Chondrocyte (in vitro differentiated cells): ENCODE measurements at regions not wholly inside any gene's neighbourhood (a gene's known extent, or its start where the extent isn't known, plus 50 kb on each side); places are given as distances from the start of the nearest gene placed in this dataset.

Experiments used
- DNase-seq: peaks from one replicate; pipeline ENCODE4 v3.0.0; 2021; ENCODE audit warnings: mixed read lengths, low spot score
- H3K27ac Mint-ChIP-seq: one replicate; pipeline ENCODE4 v1.8.0; 2021; ENCODE audit warnings: mild to moderate bottlenecking, moderate library complexity, mixed read lengths; ENCODE audit not compliant: unreplicated experiment
- H3K27me3 Mint-ChIP-seq: 2 replicates; pipeline ENCODE4 v1.8.0; 2021; ENCODE audit warnings: low read depth, mixed read lengths
- H3K36me3 Mint-ChIP-seq: 2 replicates; pipeline ENCODE4 v1.8.0; 2021; ENCODE audit warnings: low read depth, mixed read lengths
- H3K4me1 Mint-ChIP-seq: 2 replicates; pipeline ENCODE4 v1.8.0; 2021; ENCODE audit warnings: low read depth, mild to moderate bottlenecking, mixed read lengths
- H3K4me3 Mint-ChIP-seq: one replicate; pipeline ENCODE4 v1.8.0; 2021; ENCODE audit warnings: mild to moderate bottlenecking, moderate library complexity, mixed read lengths; ENCODE audit not compliant: unreplicated experiment
- H3K9me3 Mint-ChIP-seq: 2 replicates; pipeline ENCODE4 v1.8.0; 2021; ENCODE audit warnings: low read depth, mixed read lengths
- TF ChIP-seq, protein P1 (sequence below): fragments of 200-600 bp; sonication (generic); IDR thresholded peaks from 2 replicates; pipeline ENCODE4 v1.5.0; 2021; ENCODE audit warnings: antibody characterized with exemption, mild to moderate bottlenecking, moderate library complexity

GRCh38 chr21:17911628-17912027 lies 92.5 kb upstream of the C21orf91 start:
- no peak overlapping the region for H3K4me3 Mint-ChIP-seq
- TF ChIP-seq, protein P1, sequence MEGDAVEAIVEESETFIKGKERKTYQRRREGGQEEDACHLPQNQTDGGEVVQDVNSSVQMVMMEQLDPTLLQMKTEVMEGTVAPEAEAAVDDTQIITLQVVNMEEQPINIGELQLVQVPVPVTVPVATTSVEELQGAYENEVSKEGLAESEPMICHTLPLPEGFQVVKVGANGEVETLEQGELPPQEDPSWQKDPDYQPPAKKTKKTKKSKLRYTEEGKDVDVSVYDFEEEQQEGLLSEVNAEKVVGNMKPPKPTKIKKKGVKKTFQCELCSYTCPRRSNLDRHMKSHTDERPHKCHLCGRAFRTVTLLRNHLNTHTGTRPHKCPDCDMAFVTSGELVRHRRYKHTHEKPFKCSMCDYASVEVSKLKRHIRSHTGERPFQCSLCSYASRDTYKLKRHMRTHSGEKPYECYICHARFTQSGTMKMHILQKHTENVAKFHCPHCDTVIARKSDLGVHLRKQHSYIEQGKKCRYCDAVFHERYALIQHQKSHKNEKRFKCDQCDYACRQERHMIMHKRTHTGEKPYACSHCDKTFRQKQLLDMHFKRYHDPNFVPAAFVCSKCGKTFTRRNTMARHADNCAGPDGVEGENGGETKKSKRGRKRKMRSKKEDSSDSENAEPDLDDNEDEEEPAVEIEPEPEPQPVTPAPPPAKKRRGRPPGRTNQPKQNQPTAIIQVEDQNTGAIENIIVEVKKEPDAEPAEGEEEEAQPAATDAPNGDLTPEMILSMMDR = no peak
- H3K9me3 Mint-ChIP-seq = no peaks in the 10 kb centered on the region
- H3K27me3 Mint-ChIP-seq = peaks cover 9% of the 10 kb centered on the region
- H3K36me3 Mint-ChIP-seq = no peaks in the 10 kb centered on the region
- no peaks in the 10 kb centered on the region for H3K4me1 Mint-ChIP-seq
- H3K27ac Mint-ChIP-seq = no peak overlapping the region
- DNase-seq = no peak

DNA sequence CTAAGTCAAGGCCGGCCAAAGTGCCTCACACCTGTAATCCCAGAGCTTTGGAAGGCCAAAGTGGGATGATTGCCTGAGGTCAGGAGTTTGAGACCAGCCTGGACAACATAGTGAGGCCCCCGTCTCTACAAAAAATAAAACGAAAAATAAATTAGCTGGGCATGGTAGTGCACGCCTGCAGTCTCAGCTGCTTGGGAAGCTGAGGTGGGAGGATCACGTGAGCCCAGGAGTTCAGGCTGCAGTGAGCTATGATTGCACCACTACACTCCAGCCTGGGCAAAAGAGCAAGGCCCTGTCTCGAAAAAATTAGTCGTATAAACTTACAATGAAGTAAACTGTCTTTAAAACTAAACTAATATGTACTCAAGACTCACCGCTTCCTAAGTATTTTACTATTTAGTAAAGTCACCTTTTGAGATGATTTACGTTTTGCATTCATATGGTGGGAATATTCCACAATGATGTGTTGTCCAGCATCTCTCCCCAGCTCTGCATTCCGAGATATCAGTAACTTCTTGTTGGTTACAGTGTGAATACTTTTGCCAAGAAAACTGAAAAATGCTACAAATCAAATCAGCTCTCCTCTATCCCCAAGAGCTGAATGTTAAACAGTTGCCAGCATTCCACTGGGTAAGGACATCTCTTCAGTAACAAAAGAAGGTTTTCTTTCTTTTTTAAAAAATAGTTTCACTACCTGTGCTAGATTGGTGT lies 84.9 kb upstream of the C21orf91 start:
- peaks cover 9% of the 10 kb centered on the region for H3K27me3 Mint-ChIP-seq
- TF ChIP-seq, protein P1 = no peak
- no peak overlapping the region for H3K4me3 Mint-ChIP-seq
- H3K36me3 Mint-ChIP-seq = peaks cover 1% of the 10 kb centered on the region
- DNase-seq = no peak
- peaks cover 11% of the 10 kb centered on the region for H3K4me1 Mint-ChIP-seq
- H3K9me3 Mint-ChIP-seq = peaks cover 2% of the 10 kb centered on the region
- H3K27ac Mint-ChIP-seq = no peak overlapping the region

DNA sequence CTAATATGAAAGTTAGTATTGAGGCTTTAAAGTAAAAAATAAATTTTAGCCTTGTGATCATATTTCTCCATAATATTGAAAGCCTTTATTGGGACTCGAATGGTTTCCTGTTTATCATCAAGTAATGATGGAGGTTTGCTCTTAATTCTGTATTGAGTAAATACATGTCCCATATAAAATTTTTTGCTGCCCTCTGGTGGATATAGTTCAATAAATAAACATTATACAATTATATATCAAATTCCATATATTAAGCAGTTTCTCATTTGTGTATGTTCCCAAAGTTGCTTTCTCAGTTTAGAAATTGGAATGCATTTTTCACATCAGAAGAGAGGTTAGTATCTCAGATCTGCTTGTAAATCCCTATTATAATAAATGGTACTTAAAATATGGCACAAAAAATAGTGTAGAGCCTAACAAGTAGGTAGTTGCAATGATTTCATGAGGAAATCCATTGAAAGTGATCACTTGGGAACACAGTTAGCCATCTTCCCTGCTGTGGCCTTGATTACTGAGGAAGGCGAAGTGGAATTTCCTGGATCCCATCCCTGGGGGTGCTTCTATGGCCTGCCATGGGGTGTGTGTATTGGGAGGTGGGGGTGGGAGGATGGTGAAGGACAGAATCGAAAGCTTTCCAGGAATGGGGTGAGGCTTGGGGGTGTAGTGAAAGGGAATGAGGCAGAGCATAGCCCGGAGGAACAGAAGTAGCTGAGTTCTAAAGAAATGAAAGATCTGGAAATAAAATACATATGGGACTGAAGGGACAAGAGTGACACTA lies 84.1 kb upstream of the C21orf91 start:
- H3K36me3 Mint-ChIP-seq = peaks cover 2% of the 10 kb centered on the region
- TF ChIP-seq, protein P1 = peak; percentile 81
- peaks cover 14% of the 10 kb centered on the region for H3K27me3 Mint-ChIP-seq
- peaks cover 11% of the 10 kb centered on the region for H3K4me1 Mint-ChIP-seq
- H3K9me3 Mint-ChIP-seq = peaks cover 3% of the 10 kb centered on the region
- H3K4me3 Mint-ChIP-seq = no peak overlapping the region
- H3K27ac Mint-ChIP-seq = no peak overlapping the region
- no peak for DNase-seq

DNA sequence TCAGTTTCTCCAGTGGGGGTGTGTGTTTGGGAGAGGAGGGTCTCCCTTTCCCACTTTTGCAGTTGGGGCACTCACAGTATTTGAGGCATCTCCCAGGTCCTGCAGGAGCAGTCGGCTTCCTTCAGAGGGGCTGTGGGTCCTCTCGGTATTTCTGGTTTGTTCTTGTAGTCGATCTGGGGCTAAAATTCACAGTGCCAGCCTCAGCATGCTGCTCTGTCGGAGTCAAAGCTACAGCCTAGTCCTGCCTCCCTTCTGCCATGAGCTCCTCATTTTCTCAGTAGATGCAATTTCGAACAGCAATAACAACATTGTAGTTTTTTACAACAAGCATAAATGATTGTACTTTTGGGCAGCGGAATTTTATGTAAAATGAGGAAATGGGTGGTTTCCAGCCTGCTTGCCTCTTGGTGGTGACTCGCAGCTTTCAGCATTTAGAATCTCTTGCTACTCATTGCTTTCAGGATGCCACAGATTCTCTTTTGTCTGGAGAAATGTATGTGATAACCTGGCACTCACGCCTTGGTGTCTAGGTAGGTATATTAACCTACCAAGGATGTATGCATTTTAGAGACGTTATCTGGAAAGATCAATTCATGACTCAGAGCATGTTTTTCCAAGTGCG lies 82.4 kb upstream of the C21orf91 start:
- Mint-ChIP-seq H3K36me3 (peaks cover 2% of the 10 kb centered on the region), H3K27ac (no peak overlapping the region), H3K4me3 (no peak overlapping the region), H3K27me3 (peaks cover 25% of the 10 kb centered on the region), H3K9me3 (peaks cover 16% of the 10 kb centered on the region), H3K4me1 (peaks cover 11% of the 10 kb centered on the region)
- TF ChIP-seq, protein P1 = no peak
- no peak for DNase-seq

- Mint-ChIP-seq H3K27ac (no peak overlapping the region), H3K4me3 (no peak overlapping the region)
These were observed 81.8 kb upstream of the C21orf91 start for GRCh38 chr21:17900990-17901385.

More at GRCh38 chr21:17900990-17901385, 81.8 kb upstream of the C21orf91 start:
- peaks cover 2% of the 10 kb centered on the region for H3K36me3 Mint-ChIP-seq
- H3K9me3 Mint-ChIP-seq = peaks cover 20% of the 10 kb centered on the region
- TF ChIP-seq, protein P1 = no peak
- peaks cover 27% of the 10 kb centered on the region for H3K27me3 Mint-ChIP-seq
- peaks cover 11% of the 10 kb centered on the region for H3K4me1 Mint-ChIP-seq
- no peak for DNase-seq
